Esophagus squamous epithelium (tissue), 5 donors: ENCODE measurements at regions not wholly inside any gene's neighbourhood (a gene's known extent, or its start where the extent isn't known, plus 50 kb on each side); places are given as distances from the start of the nearest gene placed in this dataset.

Source experiments
- DNase-seq: peaks from one replicate; lab custom pipeline; 2025; lab: John Stamatoyannopoulos, UW
- H3K27ac ChIP-seq, 4 donors: fragments of 200-600 bp; sonication (generic); one replicate each; pipeline ENCODE4 v1.5.1; 2016 to 2019; ENCODE audit warnings: mild to moderate bottlenecking in 1 of 4
- H3K27me3 ChIP-seq, 4 donors: fragments of 200-600 bp; sonication (generic); 1 replicate in 3 of 4; 2 replicates in 1 of 4; pipeline versions ENCODE4 v1.5.1 to v1.6.0; 2017 to 2021; ENCODE audit warnings: antibody characterized with exemption in 1 of 4
- H3K36me3 ChIP-seq, 3 donors: fragments of 200-600 bp; sonication (generic); one replicate each; pipeline ENCODE4 v1.5.1; 2016 to 2019
- H3K4me1 ChIP-seq, 3 donors: fragments of 200-600 bp; sonication (generic); one replicate each; pipeline ENCODE4 v1.5.1; 2017 to 2019
- H3K4me3 ChIP-seq, 4 donors: fragments of 200-600 bp; sonication (generic); 1 replicate in 3 of 4; 2 replicates in 1 of 4; pipeline ENCODE4 v1.5.1; 2016 to 2019; ENCODE audit warnings: mild to moderate bottlenecking in 2 of 4, moderate library complexity in 1 of 4
- H3K9me3 ChIP-seq, 3 donors: fragments of 200-600 bp; sonication (generic); one replicate each; pipeline ENCODE4 v1.5.1; 2016 to 2019
- POLR2A ChIP-seq, 4 donors: fragments of 450-650 bp; IDR thresholded peaks; one replicate each; pipeline ENCODE4 v1.6.1; 2017; ENCODE audit warnings: antibody characterized with exemption in 4 of 4, mild to moderate bottlenecking in 4 of 4, moderate library complexity in 3 of 4
- WGBS, 2 donors: methylation state at CpG; one replicate each; pipeline ENCODE4 v1.1.5; 2018; 5-methylcytosine and 5-hydroxymethylcytosine counted together
- intact Hi-C: fragments of 100-400 bp; cut with DNase I; formaldehyde crosslinking; loops from one replicate; pipeline ENCODE4 v1.15.0; 2022
- TF ChIP-seq, protein P1 (sequence below), 6 experiments: fragments of 450-650 bp in 4 of 6; fragments of 200-600 bp in 2 of 6; sonication (generic) in 2 of 6; IDR thresholded peaks; one replicate each; pipeline ENCODE4 v1.5.1; 2016 to 2019; ENCODE audit warnings: antibody characterized with exemption in 6 of 6, mild to moderate bottlenecking in 4 of 6, moderate library complexity in 4 of 6
- donor health status: DM: yes; HTN: yes; CAD: no.

- no peaks in the 10 kb centered on the region for H3K4me1 ChIP-seq
- 75 to 82% methylated on average over 3 to 6 of the region's 22 CpGs for WGBS, 2 donors
- peaks cover 0 to 12% (median 0%) of the 10 kb centered on the region in 4 donors for H3K27me3 ChIP-seq
- no peaks in the 10 kb centered on the region for H3K36me3 ChIP-seq
- DNase-seq, result no peak
- no peak overlapping the region for H3K4me3 ChIP-seq
- no peaks in the 10 kb centered on the region for H3K9me3 ChIP-seq
- intact Hi-C loops, result no loop called here
- H3K27ac ChIP-seq, result no peak overlapping the region
- no peak for TF ChIP-seq POLR2A (IDR thresholded peaks at IDR 0.05)
- TF ChIP-seq, protein P1, sequence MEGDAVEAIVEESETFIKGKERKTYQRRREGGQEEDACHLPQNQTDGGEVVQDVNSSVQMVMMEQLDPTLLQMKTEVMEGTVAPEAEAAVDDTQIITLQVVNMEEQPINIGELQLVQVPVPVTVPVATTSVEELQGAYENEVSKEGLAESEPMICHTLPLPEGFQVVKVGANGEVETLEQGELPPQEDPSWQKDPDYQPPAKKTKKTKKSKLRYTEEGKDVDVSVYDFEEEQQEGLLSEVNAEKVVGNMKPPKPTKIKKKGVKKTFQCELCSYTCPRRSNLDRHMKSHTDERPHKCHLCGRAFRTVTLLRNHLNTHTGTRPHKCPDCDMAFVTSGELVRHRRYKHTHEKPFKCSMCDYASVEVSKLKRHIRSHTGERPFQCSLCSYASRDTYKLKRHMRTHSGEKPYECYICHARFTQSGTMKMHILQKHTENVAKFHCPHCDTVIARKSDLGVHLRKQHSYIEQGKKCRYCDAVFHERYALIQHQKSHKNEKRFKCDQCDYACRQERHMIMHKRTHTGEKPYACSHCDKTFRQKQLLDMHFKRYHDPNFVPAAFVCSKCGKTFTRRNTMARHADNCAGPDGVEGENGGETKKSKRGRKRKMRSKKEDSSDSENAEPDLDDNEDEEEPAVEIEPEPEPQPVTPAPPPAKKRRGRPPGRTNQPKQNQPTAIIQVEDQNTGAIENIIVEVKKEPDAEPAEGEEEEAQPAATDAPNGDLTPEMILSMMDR (IDR thresholded peaks at IDR 0.05), result no peak
These were observed 275.3 kb upstream of the HDAC4 start for GRCh38 chr2:239675826-239676715.

- Histone ChIP-seq H3K4me1 (no peaks in the 10 kb centered on the region), H3K4me3 (no peak overlapping the region), H3K27ac (no peak overlapping the region), H3K27me3 (peaks cover 0 to 12% (median 0%) of the 10 kb centered on the region in 4 donors), H3K9me3 (no peaks in the 10 kb centered on the region), H3K36me3 (no peaks in the 10 kb centered on the region)
- intact Hi-C loops, result no loop called here
- WGBS, 2 donors, result 82 to 87% methylated on average over 7 to 15 of the region's 17 CpGs
- no peak for DNase-seq
- TF ChIP-seq, protein P1 (IDR thresholded peaks at IDR 0.05), result no peak
- no peak for TF ChIP-seq POLR2A (IDR thresholded peaks at IDR 0.05)
These were observed 274.4 kb upstream of the HDAC4 start for GRCh38 chr2:239674981-239675825.

DNA sequence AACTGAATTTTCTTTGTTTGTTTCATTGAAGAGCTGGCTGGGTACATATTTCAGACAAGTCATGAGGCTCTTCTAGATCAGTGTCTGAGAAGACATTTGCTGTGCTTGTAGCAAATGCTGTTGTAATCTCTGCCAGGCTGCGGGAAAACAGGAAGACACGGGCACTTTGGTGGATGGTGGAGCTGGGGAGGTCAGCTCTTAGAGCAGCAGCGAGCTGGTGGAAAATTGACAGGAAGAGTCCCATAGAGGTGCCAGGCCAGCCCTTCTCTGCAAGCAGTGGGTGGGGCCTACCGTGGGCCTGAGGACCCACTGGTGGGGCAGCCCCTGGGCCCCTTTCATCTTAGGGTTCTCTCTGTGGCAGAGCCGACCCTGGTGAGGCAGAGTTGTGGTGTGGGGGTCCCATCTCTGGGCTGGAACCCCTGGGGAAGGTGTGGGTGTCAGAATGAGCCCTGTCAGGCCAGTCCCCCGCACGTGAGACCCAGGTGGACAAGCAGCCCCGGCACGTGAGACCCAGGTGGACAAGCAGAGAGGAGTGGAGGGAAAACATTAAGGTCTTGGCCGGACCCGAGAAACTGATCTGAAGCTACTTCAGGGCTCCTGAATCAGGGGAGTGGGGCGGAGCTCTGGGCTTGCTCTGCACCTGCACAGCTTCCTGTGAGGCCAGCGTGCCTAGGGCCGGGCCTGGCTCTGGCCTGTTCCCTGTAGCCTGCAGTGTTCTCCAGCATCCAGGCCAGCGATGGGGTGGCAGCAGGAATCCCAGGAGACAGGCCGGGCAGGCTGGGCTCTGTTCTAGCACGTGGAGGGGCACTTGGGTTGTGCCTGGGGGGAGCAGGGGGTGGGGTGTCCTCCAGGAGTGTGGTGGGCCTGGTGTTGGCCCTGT is 273.5 kb upstream of the HDAC4 start:
- no peaks in the 10 kb centered on the region for H3K4me1 ChIP-seq
- H3K27ac ChIP-seq, result no peak overlapping the region
- no peaks in the 10 kb centered on the region for H3K9me3 ChIP-seq
- WGBS, 2 donors, result 91% methylated on average over 8 of the region's 17 CpGs; no CpG with 5 or more reads in 1 of the 2 donors
- no peaks in the 10 kb centered on the region for H3K36me3 ChIP-seq
- no peak for DNase-seq
- intact Hi-C loops, result no loop called here
- no peak for TF ChIP-seq POLR2A (IDR thresholded peaks at IDR 0.05)
- TF ChIP-seq, protein P1 (IDR thresholded peaks at IDR 0.05), result no peak
- H3K27me3 ChIP-seq, result peaks cover 0 to 5% (median 0%) of the 10 kb centered on the region in 4 donors
- no peak overlapping the region for H3K4me3 ChIP-seq

DNA sequence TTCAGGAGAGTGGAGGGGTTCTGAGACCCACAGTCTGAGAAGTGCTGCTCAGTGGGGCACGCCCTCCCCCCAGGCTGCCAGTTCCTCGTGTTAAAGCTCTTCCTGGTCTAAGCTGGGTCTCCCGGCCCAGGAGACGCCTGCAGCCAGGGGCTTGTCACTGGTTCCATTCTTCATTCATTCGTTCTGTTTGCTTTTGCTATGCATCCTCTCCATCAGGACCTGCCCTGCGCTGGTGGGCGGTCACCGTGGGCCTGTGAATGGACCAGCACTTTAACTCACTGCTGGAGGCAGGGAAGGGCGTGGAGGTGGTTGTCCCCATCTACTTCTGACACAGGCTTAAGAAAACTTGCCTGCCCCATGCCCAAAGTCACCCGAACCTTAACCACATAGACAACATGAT is 272.8 kb upstream of the HDAC4 start:
- H3K27ac ChIP-seq, result no peak overlapping the region
- 46 to 64% methylated on average over 5 to 6 of the region's 10 CpGs for WGBS, 2 donors
- intact Hi-C loops, result no loop called here

More for the DNA sequence above, 272.8 kb upstream of the HDAC4 start:
- Histone ChIP-seq H3K4me1 (no peaks in the 10 kb centered on the region), H3K9me3 (no peaks in the 10 kb centered on the region), H3K4me3 (no peak overlapping the region), H3K27me3 (peaks cover 0 to 5% (median 0%) of the 10 kb centered on the region in 4 donors), H3K36me3 (no peaks in the 10 kb centered on the region)
- no peak for TF ChIP-seq POLR2A (IDR thresholded peaks at IDR 0.05)
- TF ChIP-seq, protein P1 (IDR thresholded peaks at IDR 0.05), result no peak
- DNase-seq, result no peak
